ENCODE measurements at regions not wholly inside any gene's neighbourhood (a gene's known extent, or its start where the extent isn't known, plus 50 kb on each side); places are given as distances from the start of the nearest gene placed in this dataset.

DNA sequence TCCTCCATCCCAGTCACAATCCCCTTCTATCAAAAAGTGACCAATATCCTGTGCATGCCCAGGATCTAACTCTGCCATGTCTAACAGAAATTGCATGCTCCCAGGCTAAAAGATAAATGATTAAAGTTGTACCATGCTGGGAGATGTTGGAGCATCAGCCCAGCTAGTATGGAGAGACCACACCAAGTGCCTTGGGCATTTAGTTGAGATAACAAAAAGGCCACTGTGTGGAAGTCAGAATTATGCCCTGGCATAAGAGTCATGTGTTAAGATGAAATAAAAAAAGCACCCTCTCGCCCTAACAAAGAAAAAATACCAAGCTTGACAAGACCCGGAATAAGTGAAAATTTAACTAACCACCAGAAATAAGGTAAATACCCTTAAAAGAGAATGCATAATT lies 155.9 kb upstream of the CENPE start:
- no peak for DNase-seq (ENCODE audit: extremely low read depth in 1 of 4, low spot score in 3 of 4)
- Histone ChIP-seq H4K20me1 (replicated peaks; ENCODE audit: control insufficient read depth, insufficient read depth, low read length) (no peaks in the 10 kb centered on the region), H3K9me3 (replicated peaks; ENCODE audit: control insufficient read depth, insufficient read depth, low read depth, low read length) (no peaks in the 10 kb centered on the region; the same call in 1 of the 2 replicates), H3K9ac (ENCODE audit: insufficient read depth in 1 of 2, low read depth in 2 of 2, low read length in 2 of 2) (no peak overlapping the region), H3K4me1 (replicated peaks in 1 of 2; ENCODE audit: control insufficient read depth in 2 of 2, insufficient read depth in 2 of 2, low read length in 2 of 2) (no peaks in the 10 kb centered on the region), H3K4me2 (ENCODE audit: insufficient read depth, low read length) (no peak overlapping the region), H3K27me3 (ENCODE audit: control insufficient read depth in 2 of 2, insufficient read depth in 2 of 2, low read length in 2 of 2) (no peaks in the 10 kb centered on the region), H3K27ac (ENCODE audit: extremely low read depth, low read depth, low read length) (no peak overlapping the region), H2AFZ (ENCODE audit: low read depth, low read length) (no peak overlapping the region), H3K4me3 (no peak overlapping the region), H3K36me3 (ENCODE audit: control insufficient read depth, insufficient read depth, low read length) (no peaks in the 10 kb centered on the region), H3K9me1 (ENCODE audit: control insufficient read depth, insufficient read depth, low read length) (no peaks in the 10 kb centered on the region), H3K79me2 (ENCODE audit: control insufficient read depth, insufficient read depth, low read length) (no peaks in the 10 kb centered on the region)
- CTCF ChIA-PET (ENCODE audit: low intra/inter-chr PET ratio), result no interaction called here
- no peak for FAIRE-seq
- no peak for ATAC-seq
- 13% methylated on average over 2 of the region's 2 CpGs for WGBS (ENCODE audit: insufficient coverage, low coverage, missing lambda C conversion rate)
- no TSS peak for BruUV-seq (replicated peaks)
- in situ Hi-C loops (cut with MboI) (no loop called here), intact Hi-C loops (cut with micrococcal nuclease) (no loop called here)
- POLR2A ChIA-PET, result no interaction called here
- TF ChIP-seq PTRF (tag; IDR thresholded peaks at IDR 0.05), result no peak
- TF ChIP-seq MAFG (tag; conservative IDR thresholded peaks at IDR 0.05), result no peak
- TF ChIP-seq TCFL5 (CRISPR knock-in tag; conservative IDR thresholded peaks at IDR 0.05), result no peak

DNA sequence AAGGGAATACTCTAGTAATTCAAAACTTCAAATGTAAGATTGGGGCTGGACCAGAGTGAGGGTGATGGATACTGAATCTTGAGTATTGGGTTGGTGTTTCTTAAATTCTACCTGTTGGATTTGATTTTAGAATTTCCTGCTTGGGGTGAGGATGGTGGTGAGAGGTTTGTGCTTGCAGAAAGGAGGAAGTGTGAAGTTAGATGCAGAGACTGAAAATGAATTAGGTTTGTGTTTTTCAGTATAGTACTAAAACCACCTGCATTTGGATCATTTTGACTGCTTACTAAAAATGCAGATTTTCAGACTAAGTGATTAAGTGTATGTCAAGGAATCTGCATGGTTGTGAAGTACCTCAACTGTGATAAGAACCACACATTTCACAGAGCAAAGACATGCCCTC lies 131.5 kb upstream of the CENPE start:
- intact Hi-C loops (cut with micrococcal nuclease), result no loop called here
- no peak for FAIRE-seq
- TF ChIP-seq NR3C1 (CRISPR knock-in tag; IDR thresholded peaks at IDR 0.05), result no peak
- no peak for TF ChIP-seq SP1 (CRISPR knock-in tag; IDR thresholded peaks at IDR 0.05)
- TF ChIP-seq ZNF398 (CRISPR knock-in tag; IDR thresholded peaks at IDR 0.05), result no peak
- TF ChIP-seq KDM2B (CRISPR knock-in tag; IDR thresholded peaks at IDR 0.05), result no peak
- TF ChIP-seq ZNF444 (CRISPR knock-in tag; IDR thresholded peaks at IDR 0.05), result no peak
- TF ChIP-seq CC2D1A (IDR thresholded peaks at IDR 0.05), result no peak
- TF ChIP-seq, protein P1, sequence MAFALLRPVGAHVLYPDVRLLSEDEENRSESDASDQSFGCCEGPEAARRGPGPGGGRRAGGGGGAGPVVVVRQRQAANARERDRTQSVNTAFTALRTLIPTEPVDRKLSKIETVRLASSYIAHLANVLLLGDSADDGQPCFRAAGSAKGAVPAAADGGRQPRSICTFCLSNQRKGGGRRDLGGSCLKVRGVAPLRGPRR (CRISPR knock-in tag; IDR thresholded peaks at IDR 0.05), result no peak
- TF ChIP-seq NONO (IDR thresholded peaks at IDR 0.05; ENCODE audit: low read depth in 2 of 2, low read length in 1 of 2), result no peak
- TF ChIP-seq, protein P2, sequence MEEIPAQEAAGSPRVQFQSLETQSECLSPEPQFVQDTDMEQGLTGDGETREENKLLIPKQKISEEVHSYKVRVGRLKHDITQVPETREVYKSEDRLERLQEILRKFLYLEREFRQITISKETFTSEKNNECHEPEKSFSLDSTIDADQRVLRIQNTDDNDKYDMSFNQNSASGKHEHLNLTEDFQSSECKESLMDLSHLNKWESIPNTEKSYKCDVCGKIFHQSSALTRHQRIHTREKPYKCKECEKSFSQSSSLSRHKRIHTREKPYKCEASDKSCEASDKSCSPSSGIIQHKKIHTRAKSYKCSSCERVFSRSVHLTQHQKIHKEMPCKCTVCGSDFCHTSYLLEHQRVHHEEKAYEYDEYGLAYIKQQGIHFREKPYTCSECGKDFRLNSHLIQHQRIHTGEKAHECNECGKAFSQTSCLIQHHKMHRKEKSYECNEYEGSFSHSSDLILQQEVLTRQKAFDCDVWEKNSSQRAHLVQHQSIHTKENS (CRISPR knock-in tag; IDR thresholded peaks at IDR 0.05), result no peak
- TF ChIP-seq ZFP30 (CRISPR knock-in tag; IDR thresholded peaks at IDR 0.05; ENCODE audit: borderline replicate concordance), result no peak
- no peak for TF ChIP-seq NBN (IDR thresholded peaks at IDR 0.05; ENCODE audit: low read depth)

More for the DNA sequence above, 131.5 kb upstream of the CENPE start:
- POLR2A ChIA-PET, result no interaction called here
- Histone ChIP-seq H3K9me1 (ENCODE audit: control insufficient read depth, insufficient read depth, low read length) (no peaks in the 10 kb centered on the region), H3K27me3 (ENCODE audit: control insufficient read depth in 2 of 2, insufficient read depth in 2 of 2, low read length in 2 of 2) (no peaks in the 10 kb centered on the region), H3K79me2 (ENCODE audit: control insufficient read depth, insufficient read depth, low read length) (no peaks in the 10 kb centered on the region), H3K4me1 (replicated peaks in 1 of 2; ENCODE audit: control insufficient read depth in 2 of 2, insufficient read depth in 2 of 2, low read length in 2 of 2) (no peaks in the 10 kb centered on the region), H3K4me2 (ENCODE audit: insufficient read depth, low read length) (no peak overlapping the region), H3K36me3 (ENCODE audit: control insufficient read depth, insufficient read depth, low read length) (no peaks in the 10 kb centered on the region), H2AFZ (ENCODE audit: low read depth, low read length) (no peak overlapping the region), H3K9ac (ENCODE audit: insufficient read depth in 1 of 2, low read depth in 2 of 2, low read length in 2 of 2) (no peak overlapping the region), H3K27ac (ENCODE audit: extremely low read depth, low read depth, low read length) (no peak overlapping the region), H4K20me1 (replicated peaks; ENCODE audit: control insufficient read depth, insufficient read depth, low read length) (no peaks in the 10 kb centered on the region), H3K9me3 (replicated peaks; ENCODE audit: control insufficient read depth, insufficient read depth, low read depth, low read length) (no peaks in the 10 kb centered on the region), H3K4me3 (no peak overlapping the region)
- no peak for DNase-seq (ENCODE audit: extremely low read depth in 1 of 4, low spot score in 3 of 4)
- in situ Hi-C loops (cut with MboI), result no loop called here
- no TSS peak for BruUV-seq (replicated peaks)
- CTCF ChIA-PET (ENCODE audit: low intra/inter-chr PET ratio), result no interaction called here
- no peak for ATAC-seq

Data from K562 (cell line).